ENCODE measurements at regions not wholly inside any gene's neighbourhood (a gene's known extent, or its start where the extent isn't known, plus 50 kb on each side); places are given as distances from the start of the nearest gene placed in this dataset.
"Not testable (repeated sequence)": the region's sequence is repeated elsewhere in the genome, so short reads cannot be mapped to it uniquely, and the experiment has no call there.

DNA sequence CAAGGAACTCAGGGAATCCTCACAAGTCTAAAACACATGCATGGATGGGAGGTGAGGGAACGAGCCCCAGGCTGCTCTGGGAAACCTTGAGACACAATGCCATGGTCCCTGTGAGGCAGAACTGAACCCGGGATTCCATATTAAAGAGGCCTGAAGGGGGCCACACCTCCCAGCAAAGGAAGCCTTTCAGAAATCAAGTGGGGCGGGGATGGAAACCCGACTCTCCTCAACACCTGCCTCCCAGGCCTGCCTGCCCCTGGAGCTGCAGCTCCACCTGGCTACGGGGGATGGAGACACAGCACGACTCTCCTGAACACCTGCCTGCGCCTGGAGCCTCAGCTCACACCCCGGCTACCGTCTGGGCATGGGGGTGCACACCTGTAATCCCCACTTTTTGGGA is 77.8 kb upstream of the LPCAT1 start:
- TF ChIP-seq POLR2AphosphoS5 (IDR thresholded peaks at IDR 0.05; ENCODE audit: insufficient read depth in 1 of 2, low read depth in 1 of 2); POLR2A (IDR thresholded peaks at IDR 0.05): not testable (repeated sequence)
- TF ChIP-seq, protein P1, sequence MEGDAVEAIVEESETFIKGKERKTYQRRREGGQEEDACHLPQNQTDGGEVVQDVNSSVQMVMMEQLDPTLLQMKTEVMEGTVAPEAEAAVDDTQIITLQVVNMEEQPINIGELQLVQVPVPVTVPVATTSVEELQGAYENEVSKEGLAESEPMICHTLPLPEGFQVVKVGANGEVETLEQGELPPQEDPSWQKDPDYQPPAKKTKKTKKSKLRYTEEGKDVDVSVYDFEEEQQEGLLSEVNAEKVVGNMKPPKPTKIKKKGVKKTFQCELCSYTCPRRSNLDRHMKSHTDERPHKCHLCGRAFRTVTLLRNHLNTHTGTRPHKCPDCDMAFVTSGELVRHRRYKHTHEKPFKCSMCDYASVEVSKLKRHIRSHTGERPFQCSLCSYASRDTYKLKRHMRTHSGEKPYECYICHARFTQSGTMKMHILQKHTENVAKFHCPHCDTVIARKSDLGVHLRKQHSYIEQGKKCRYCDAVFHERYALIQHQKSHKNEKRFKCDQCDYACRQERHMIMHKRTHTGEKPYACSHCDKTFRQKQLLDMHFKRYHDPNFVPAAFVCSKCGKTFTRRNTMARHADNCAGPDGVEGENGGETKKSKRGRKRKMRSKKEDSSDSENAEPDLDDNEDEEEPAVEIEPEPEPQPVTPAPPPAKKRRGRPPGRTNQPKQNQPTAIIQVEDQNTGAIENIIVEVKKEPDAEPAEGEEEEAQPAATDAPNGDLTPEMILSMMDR (IDR thresholded peaks at IDR 0.05): not testable (repeated sequence)
